HG03442 (cell line): ENCODE measurements at regions not wholly inside any gene's neighbourhood (a gene's known extent, or its start where the extent isn't known, plus 50 kb on each side); places are given as distances from the start of the nearest gene placed in this dataset.
"Not testable (repeated sequence)": the region's sequence is repeated elsewhere in the genome, so short reads cannot be mapped to it uniquely, and the experiment has no call there.

ENCODE experiments used
- ATAC-seq: cut with Tn5 transposase; IDR thresholded peaks from one replicate; pipeline ENCODE4 v1.9.1; 2021; ENCODE audit warnings: mild to moderate bottlenecking, moderate library complexity; ENCODE audit not compliant: unreplicated experiment

DNA sequence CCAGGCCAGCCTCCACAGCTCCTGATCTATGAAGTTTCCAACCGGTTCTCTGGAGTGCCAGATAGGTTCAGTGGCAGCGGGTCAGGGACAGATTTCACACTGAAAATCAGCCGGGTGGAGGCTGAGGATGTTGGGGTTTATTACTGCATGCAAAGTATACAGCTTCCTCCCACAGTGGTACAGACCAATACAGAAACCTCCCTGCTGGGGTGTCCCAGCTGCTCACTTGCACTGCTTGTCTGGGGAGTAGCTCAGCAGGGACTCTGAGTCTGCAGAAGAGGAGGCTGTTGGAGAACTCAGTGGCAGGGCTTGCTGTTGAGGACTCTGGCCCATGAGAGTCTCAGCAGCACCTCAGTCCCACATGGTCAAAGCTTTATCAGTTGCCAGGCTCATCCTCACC, 1256.6 kb downstream of the RPIA start:
- peak; percentile 61 for ATAC-seq

- peak; percentile 43 for ATAC-seq
Measured at GRCh38 chr2:89950807-89951206, 1259.3 kb downstream of the RPIA start.

DNA sequence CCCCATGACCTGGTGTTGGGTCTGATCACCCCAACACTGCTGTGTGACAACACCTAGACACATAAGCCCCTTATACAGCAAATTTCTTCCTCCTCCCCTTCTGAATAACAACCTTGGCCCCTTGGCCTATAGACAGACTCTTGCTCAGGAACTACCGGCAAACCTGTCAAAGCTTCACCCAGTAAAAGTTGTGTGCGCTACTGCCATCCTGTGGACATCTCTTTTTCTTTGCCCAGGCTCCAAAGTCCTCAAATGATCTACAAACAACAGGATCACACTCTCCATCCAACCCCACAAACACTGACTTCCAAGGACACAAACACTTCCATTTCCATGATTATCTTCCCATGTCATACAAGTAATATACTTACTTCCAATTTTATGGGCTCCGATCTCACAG, 1265.8 kb downstream of the RPIA start:
- peak; percentile 80 for ATAC-seq

DNA sequence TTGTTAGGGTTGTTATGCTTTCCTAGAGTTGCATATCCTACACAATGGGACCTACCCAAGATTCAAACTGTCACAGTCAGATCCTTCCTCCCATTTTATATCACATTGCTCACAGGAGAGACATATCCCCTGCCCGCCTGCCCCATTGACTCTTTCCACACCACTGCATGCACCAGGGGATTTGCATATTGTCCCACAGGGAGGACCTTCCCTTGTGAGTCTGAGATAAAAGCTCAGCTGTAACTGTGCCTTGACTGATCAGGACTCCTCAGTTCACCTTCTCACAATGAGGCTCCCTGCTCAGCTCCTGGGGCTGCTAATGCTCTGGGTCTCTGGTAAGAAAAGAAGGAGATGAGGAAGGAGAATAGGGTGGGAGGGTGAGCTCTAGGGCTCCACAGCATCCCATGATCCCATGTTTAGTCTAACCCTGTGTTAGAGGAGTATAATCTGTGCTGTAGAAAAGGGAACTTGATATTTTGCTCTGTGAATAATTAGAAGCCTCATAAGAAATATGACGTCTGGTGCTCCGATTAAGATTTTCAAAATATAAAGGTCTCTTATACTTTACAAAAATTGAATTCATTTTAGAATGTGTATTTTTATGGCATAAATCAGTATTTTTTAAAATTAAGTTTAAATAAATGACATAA, 1268.4 kb downstream of the RPIA start:
- not testable (repeated sequence) for ATAC-seq

GRCh38 chr2:89960570-89960969, 1269.1 kb downstream of the RPIA start:
- not testable (repeated sequence) for ATAC-seq

DNA sequence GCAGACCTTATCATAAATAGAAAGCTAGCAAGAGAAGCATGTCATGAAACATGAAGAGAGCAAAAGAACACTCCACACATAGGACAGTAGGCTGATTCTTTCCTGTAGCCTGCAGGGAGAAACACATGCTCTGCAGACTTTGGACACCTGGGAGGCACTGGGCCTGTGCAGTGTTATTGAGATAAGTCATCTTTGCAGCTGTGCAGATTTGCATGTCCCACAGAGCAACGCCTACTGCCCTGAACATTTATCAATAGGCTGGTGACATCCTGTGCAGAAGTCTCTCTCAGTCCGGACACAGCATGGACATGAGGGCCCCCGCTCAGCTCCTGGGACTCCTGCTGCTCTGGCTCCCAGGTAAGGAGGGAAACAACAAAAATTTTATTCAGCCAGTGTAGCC, 1277.1 kb downstream of the RPIA start:
- peak; percentile 93 for ATAC-seq

GRCh38 chr2:89969190-89969589, 1277.7 kb downstream of the RPIA start:
- not testable (repeated sequence) for ATAC-seq

DNA sequence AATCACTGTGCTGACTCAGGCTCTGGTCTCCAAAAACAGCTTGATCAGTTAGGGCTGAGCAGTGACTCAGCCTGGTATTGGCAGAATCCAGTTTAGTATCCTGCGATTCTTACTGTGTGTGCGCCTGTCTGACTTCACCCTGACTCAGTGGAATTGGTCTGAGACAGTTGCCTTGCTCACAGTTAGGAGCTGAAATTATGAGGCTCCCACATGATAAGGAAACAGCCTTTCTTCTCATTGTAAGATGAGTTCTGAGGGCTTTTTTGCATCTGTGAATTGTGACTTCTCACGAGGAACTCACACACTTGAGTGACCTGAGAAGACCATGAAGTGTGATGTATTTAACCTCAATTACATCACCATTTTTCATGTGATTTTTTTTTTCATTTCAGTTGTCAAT, 1282.4 kb downstream of the RPIA start:
- not testable (repeated sequence) for ATAC-seq

DNA sequence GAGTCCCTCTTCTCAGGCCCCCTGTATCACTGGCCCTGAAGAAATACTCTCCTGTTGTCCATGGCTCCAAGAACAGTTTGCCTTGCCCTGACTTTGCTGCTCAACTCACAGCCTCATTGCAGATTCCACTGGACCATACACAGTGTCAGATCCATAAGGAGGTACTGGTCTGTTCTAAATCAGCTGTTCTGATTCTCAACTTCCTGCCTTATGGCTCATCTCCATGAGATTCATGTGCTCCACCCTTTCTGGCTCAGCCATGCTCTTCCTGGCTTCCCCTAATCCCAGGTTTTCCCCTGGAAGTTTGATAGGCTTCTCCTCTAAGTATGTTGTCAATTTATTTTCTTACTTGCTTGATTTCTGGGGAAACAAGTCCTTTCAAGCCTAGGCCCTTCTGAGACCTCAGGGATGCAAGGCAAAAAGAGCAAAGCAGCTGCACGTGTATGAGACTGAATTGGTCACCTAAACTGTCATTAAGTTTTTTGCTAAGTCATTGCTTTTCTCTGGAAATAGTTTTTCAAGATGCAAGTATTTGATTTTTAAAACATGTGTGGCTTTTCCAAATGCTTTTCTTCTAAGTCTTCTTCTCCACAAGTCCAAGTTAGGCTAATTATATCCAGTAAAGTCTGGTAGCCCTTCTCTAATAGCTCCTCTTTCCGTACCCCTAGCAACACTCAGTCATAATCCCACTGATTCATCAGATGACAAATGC, 1288.5 kb downstream of the RPIA start:
- not testable (repeated sequence) for ATAC-seq

DNA sequence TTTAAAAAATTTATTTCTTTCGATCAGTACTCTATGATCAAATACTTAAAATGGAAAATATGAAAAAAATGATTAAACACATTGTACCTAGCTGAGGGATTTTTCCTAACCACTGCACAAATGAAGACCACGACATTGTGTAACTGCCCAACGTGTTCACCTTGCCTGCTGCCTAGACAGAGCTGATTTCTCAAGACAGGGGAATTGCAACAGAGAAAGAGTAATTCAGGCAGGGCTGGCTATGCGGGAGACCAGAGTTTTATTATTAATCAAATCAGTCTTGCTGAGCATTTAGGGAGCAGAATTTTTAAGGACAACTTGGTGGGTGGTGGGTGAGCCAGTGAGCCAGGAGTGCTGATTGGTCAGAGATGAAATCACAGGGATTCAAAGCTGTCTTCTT, 1290.8 kb downstream of the RPIA start:
- not testable (repeated sequence) for ATAC-seq

GRCh38 chr2:89985650-89986049, 1294.2 kb downstream of the RPIA start:
- not testable (repeated sequence) for ATAC-seq

DNA sequence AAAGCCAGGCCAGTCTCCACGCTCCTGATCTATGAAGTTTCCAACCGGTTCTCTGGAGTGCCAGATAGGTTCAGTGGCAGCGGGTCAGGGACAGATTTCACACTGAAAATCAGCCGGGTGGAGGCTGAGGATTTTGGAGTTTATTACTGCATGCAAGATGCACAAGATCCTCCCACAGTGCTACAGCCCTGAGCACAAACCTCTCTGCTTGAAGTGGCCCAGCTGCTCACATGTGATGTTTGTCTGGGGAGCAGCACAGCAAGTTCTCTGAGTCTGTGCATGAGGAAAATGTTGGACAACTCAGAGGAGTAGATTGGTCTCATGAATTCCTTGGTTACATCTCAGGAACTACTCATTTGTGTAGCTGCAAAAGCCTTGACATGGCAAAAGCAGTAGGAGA, 1295.1 kb downstream of the RPIA start:
- not testable (repeated sequence) for ATAC-seq

GRCh38 chr2:89996779-89997178, 1305.3 kb downstream of the RPIA start:
- not testable (repeated sequence) for ATAC-seq

DNA sequence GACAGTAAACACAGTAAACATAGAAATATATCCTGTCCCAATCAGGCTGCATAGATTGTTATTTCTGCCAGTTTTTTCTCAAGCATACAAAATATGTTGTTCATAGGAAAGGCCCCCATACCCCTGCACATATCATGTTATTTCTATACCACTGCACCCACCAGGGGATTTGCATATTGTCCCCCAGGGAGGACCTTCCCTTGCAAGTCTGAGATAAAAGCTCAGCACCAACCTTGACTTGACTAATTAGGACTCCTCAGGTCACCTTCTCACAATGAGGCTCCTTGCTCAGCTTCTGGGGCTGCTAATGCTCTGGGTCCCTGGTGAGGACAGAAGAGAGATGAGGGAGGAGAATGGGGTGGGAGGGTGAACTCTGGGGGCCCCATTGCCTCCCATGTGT, 1313.1 kb downstream of the RPIA start:
- ATAC-seq: not testable (repeated sequence)

DNA sequence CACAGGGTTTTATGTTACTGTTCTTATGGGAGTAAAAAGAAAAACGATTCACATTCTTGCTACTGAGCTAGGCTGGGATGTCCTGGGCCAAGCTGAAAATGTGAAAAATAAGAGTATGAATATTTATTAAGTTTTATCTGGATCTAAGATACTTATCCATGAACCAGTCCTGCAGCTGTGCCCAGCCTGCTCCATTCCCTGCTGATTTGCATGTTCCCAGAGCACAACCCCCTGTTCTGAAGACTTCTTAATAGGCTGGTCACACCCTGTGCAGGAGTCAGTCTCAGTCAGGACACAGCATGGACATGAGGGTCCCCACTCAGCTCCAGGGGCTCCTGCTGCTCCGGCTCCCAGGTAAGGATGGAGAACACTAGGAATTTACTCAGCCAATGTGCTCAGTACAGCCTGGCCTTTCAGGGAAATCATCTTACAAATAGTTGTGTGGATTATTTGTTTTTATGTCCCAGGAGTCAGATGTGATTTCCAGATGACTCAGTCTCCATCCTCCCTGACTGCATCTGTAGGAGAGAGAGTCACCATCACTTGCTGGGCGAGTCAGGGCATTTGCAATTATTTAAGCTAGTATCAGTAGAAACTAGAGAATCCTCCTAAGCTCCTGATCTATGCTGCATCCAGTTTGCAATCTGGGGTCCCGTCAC, 1319.1 kb downstream of the RPIA start:
- not testable (repeated sequence) for ATAC-seq

- ATAC-seq: not testable (repeated sequence)
Measured at GRCh38 chr2:90011101-90011443, 1319.6 kb downstream of the RPIA start.

- ATAC-seq: not testable (repeated sequence)
Measured at GRCh38 chr2:90019908-90020307, 1328.4 kb downstream of the RPIA start.

DNA sequence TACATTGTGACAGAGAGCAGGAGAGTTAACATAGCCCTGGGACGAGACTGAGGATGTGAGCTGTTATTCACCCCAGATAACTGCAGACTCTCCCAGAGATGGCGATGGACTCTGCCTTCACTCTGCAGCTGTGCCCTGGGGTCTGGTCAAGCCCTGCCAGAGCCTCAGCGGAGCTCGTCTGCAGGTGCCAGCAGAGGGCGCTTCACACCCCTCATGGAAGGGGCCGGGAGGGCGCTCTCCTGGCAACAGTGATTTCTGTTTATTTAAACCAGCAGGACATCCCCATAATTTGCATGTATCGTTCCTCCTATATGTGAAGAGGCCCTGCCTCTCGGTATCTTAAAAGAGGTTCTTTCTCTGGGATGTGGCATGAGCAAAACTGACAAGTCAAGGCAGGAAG, 1329.8 kb downstream of the RPIA start:
- ATAC-seq: peak; percentile 90

DNA sequence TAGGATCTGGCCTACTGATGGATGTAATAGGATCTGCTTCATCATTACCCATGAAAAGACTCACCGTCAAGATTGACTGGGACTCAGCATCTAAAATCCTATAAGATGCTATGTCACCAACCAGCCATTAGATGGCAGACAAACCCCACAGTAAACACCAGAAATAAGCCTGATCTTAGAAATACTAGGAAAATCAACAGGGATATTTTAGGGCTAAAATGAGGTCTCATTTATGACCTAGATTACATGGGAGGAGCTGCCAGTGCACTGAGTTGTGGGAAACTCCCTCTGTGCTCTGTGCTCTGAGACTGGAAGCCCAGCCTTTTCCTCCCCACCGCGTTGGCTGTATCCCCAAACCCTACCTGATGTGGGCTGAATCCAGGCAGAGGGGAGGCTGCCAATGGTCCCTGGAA, 1335.8 kb downstream of the RPIA start:
- ATAC-seq: peak; percentile 75

GRCh38 chr2:90028381-90029079, 1337.1 kb downstream of the RPIA start:
- not testable (repeated sequence) for ATAC-seq

DNA sequence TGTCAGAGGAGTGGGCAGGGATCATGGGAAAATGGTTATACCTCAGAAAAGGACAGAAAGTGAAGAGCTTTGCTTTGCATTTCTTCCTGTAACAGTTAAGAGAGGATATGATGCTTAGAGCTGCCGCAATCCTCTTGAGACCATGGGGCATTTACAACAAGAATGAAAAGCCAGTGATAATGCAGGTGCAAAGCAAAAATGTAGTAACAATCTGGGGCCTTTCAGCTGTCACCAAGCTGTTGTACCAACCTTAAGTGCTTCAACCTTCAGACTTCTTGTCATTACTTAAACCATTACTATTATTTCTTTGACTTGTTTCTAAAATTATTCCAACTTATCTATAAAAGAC, 1337.6 kb downstream of the RPIA start:
- not testable (repeated sequence) for ATAC-seq
